ENCODE measurements at regions not wholly inside any gene's neighbourhood (a gene's known extent, or its start where the extent isn't known, plus 50 kb on each side); places are given as distances from the start of the nearest gene placed in this dataset.

GRCh38 chr3:127073941-127074820 lies 91.3 kb downstream of the PLXNA1 start:
- Histone ChIP-seq H2AFZ (ENCODE audit: insufficient read depth, low read depth, low read length, poor library complexity, severe bottlenecking) (no peak overlapping the region), H3K4me1 (ENCODE audit: control insufficient read depth in 2 of 2, insufficient read depth in 2 of 2, low read length in 2 of 2) (peaks cover 0 to 11% of the 10 kb centered on the region in 2 donors), H3K4me3 (ENCODE audit: control extremely low read depth in 1 of 5, extremely low read depth in 1 of 5, insufficient read depth in 1 of 5, low read depth in 2 of 5, low read length in 4 of 5) (no peak overlapping the region), H3K9ac (ENCODE audit: low read length) (no peak overlapping the region), H3K4me2 (replicated peaks; ENCODE audit: low read depth, low read length, poor library complexity, severe bottlenecking) (no peak overlapping the region), H3K79me2 (ENCODE audit: control insufficient read depth, insufficient read depth, low read length) (no peaks in the 10 kb centered on the region), H3K9me3 (ENCODE audit: control extremely low read depth in 1 of 3, control insufficient read depth in 2 of 3, insufficient read depth in 1 of 3, low read length in 2 of 3) (peaks cover 0 to 26% (median 7%) of the 10 kb centered on the region in 3 donors), H3K27me3 (replicated peaks in 1 of 4; ENCODE audit: control extremely low read depth in 1 of 4, control insufficient read depth in 3 of 4, insufficient read depth in 4 of 4, low read length in 3 of 4) (peaks cover 0 to 25% (median 0%) of the 10 kb centered on the region in 4 experiments), H3K36me3 (replicated peaks in 1 of 2; ENCODE audit: control extremely low read depth in 1 of 2, control insufficient read depth in 1 of 2, extremely low read depth in 1 of 2, insufficient read depth in 2 of 2, low read length in 1 of 2) (no peaks in the 10 kb centered on the region), H4K20me1 (ENCODE audit: control insufficient read depth, insufficient read depth, low read length, poor library complexity, severe bottlenecking) (no peaks in the 10 kb centered on the region), H3K27ac (ENCODE audit: low read length in 2 of 2) (no peak overlapping the region)
- Mint-ChIP-seq H3K27ac (no peak overlapping the region), H3K9me3 (ENCODE audit: insufficient read depth) (peaks cover 3% of the 10 kb centered on the region), H3K4me1 (peaks cover 14% of the 10 kb centered on the region), H3K27me3 (peaks cover 16% of the 10 kb centered on the region), H3K4me3 (no peak overlapping the region)
- WGBS (ENCODE audit: insufficient coverage), result 87% methylated on average over 5 of the region's 7 CpGs
- DNase-seq (no peak), ATAC-seq (ENCODE audit: low read depth) (no peak)
- ChIA-PET CTCF (interaction anchor here (1.3 kb wide), 1 partner anchor 325 kb away, joined by 3 read pairs; no protein-coding TSS in a partner anchor), POLR2A (no interaction called here)
- no peak for TF ChIP-seq CTCF (IDR thresholded peaks at IDR 0.05)
- no peak for TF ChIP-seq EZH2 (IDR thresholded peaks at IDR 0.05; ENCODE audit: borderline replicate concordance, insufficient read depth, low read depth, low read length, poor library complexity, severe bottlenecking)
- intact Hi-C loops (cut with micrococcal nuclease), result no loop called here

GRCh38 chr3:127074900-127075360 lies 92.0 kb downstream of the PLXNA1 start:
- ATAC-seq (ENCODE audit: low read depth) (peak; percentile 64), DNase-seq (peak; percentile 26)
- Histone ChIP-seq H3K4me2 (replicated peaks; ENCODE audit: low read depth, low read length, poor library complexity, severe bottlenecking) (no peak overlapping the region), H3K79me2 (ENCODE audit: control insufficient read depth, insufficient read depth, low read length) (no peaks in the 10 kb centered on the region), H2AFZ (ENCODE audit: insufficient read depth, low read depth, low read length, poor library complexity, severe bottlenecking) (no peak overlapping the region), H3K27me3 (replicated peaks in 1 of 4; ENCODE audit: control extremely low read depth in 1 of 4, control insufficient read depth in 3 of 4, insufficient read depth in 4 of 4, low read length in 3 of 4) (peaks cover 0 to 29% (median 0%) of the 10 kb centered on the region in 4 experiments), H3K9me3 (ENCODE audit: control extremely low read depth in 1 of 3, control insufficient read depth in 2 of 3, insufficient read depth in 1 of 3, low read length in 2 of 3) (peaks cover 0 to 30% (median 7%) of the 10 kb centered on the region in 3 donors), H3K4me3 (ENCODE audit: control extremely low read depth in 1 of 5, extremely low read depth in 1 of 5, insufficient read depth in 1 of 5, low read depth in 2 of 5, low read length in 4 of 5) (no peak overlapping the region), H3K9ac (ENCODE audit: low read length) (no peak overlapping the region), H4K20me1 (ENCODE audit: control insufficient read depth, insufficient read depth, low read length, poor library complexity, severe bottlenecking) (no peaks in the 10 kb centered on the region), H3K4me1 (ENCODE audit: control insufficient read depth in 2 of 2, insufficient read depth in 2 of 2, low read length in 2 of 2) (peaks cover 0 to 11% of the 10 kb centered on the region in 2 donors), H3K36me3 (replicated peaks in 1 of 2; ENCODE audit: control extremely low read depth in 1 of 2, control insufficient read depth in 1 of 2, extremely low read depth in 1 of 2, insufficient read depth in 2 of 2, low read length in 1 of 2) (no peaks in the 10 kb centered on the region), H3K27ac (ENCODE audit: low read length in 2 of 2) (no peak overlapping the region)
- ChIA-PET POLR2A (no interaction called here), CTCF (interaction anchor here (0.6 to 1.3 kb wide), 2 partner anchors 208 to 325 kb away, joined by 3 read pairs; no protein-coding TSS in a partner anchor)
- peaks cover 3% of the 10 kb centered on the region for H3K9me3 Mint-ChIP-seq (ENCODE audit: insufficient read depth)
- no peak overlapping the region for H3K27ac Mint-ChIP-seq
- peaks cover 12% of the 10 kb centered on the region for H3K27me3 Mint-ChIP-seq
- WGBS (ENCODE audit: insufficient coverage), result 4% methylated on average over 4 of the region's 4 CpGs
- intact Hi-C loops (cut with micrococcal nuclease), result no loop called here
- TF ChIP-seq EZH2 (IDR thresholded peaks at IDR 0.05; ENCODE audit: borderline replicate concordance, insufficient read depth, low read depth, low read length, poor library complexity, severe bottlenecking), result no peak
- TF ChIP-seq CTCF (IDR thresholded peaks at IDR 0.05), result no peak
- H3K4me3 Mint-ChIP-seq, result no peak overlapping the region
- H3K4me1 Mint-ChIP-seq, result peaks cover 14% of the 10 kb centered on the region
